ENCODE measurements at regions not wholly inside any gene's neighbourhood (a gene's known extent, or its start where the extent isn't known, plus 50 kb on each side); places are given as distances from the start of the nearest gene placed in this dataset.
"Not testable (repeated sequence)": the region's sequence is repeated elsewhere in the genome, so short reads cannot be mapped to it uniquely, and the experiment has no call there.

DNA sequence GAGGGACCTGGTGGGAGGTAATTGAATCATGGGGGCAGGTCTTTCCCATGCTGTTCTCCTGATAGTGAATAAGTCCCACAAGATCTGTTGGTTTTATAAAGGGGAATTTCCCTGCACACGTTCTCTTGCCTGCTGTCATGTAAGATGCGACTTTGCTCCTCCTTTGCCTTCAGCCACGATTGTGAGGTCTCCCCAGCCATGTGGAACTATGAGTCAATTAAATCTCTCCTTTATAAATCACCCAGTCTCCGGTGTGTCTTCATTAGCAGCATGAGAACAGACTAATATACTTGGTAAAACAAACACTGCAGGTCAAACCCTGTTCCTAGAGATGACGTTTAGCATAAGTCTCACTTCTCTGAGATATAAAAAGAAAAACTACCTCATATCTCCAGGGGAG is 148.3 kb downstream of the MATN1 start:
- DNase-seq (ENCODE audit: insufficient read length, low spot score) (no peak), FAIRE-seq (no peak)

- DNase-seq (ENCODE audit: insufficient read length, low spot score): peak; percentile 11
- FAIRE-seq: no peak
These were observed 151.2 kb downstream of the MATN1 start for GRCh38 chr1:30572192-30572591.

DNA sequence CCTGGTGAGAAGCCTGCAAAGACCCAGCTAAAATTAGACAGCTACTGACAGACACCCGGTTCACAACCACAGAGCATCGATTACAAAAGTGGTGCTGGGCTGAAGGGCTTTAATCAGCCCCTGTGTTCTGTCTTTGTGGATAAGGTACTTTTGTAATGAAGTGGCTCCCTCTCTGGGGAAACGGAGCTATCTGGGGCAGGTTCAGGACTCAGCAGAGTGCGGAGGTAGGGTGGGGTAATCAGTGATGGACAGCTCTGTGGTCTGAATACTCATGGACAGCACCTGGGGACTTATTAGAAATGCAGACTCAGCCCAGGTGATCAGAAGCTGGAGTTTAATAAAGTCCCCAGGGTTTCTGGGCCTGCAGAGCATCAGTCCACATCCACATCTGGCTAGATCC is 152.0 kb downstream of the MATN1 start:
- FAIRE-seq (no peak), DNase-seq (ENCODE audit: insufficient read length, low spot score) (no peak)

GRCh38 chr1:30569384-30569783 is 154.0 kb downstream of the MATN1 start:
- FAIRE-seq (no peak), DNase-seq (ENCODE audit: insufficient read length, low spot score) (no peak)

DNA sequence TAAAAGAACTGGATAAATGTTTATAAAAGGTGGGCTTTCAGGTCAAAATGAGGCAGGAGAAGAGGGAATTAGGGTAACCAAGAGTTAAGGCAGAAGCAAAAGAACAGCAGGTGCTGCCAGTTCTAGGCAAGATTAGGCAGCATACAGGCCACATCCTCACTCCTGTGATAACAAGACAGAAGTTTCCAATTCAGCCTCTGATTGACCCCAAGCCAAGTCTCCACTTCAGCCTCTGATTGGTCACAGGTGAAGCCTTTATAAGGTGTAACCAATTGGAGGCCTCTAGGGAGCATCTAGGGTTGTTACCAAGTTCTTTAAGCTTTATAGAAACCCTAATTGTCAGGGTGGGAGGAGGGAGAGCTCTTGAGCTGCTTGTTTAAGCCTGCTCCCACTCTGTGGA is 160.8 kb downstream of the MATN1 start:
- DNase-seq (ENCODE audit: insufficient read length, low spot score): no peak
- FAIRE-seq: no peak

DNA sequence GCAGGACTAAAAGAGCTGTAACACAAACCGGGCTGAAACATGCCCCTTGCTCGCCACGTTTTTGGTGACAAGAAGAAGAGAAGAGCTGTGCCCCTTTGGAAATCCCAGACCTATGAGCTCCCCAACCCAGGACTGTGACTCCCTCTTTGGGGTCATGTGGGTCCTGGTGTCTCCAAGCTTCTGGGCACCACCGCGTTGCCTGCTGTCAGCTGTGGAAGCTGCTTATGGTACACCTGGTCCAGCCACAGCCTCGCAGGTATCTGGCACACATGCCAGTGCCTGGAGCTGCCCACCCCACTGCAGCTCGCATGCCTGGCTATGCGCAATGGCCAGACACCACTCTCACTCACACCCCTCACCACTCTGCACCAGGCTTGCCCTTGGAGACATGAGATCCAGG is 171.8 kb downstream of the MATN1 start:
- DNase-seq (ENCODE audit: insufficient read length, low spot score): no peak
- FAIRE-seq: no peak

DNA sequence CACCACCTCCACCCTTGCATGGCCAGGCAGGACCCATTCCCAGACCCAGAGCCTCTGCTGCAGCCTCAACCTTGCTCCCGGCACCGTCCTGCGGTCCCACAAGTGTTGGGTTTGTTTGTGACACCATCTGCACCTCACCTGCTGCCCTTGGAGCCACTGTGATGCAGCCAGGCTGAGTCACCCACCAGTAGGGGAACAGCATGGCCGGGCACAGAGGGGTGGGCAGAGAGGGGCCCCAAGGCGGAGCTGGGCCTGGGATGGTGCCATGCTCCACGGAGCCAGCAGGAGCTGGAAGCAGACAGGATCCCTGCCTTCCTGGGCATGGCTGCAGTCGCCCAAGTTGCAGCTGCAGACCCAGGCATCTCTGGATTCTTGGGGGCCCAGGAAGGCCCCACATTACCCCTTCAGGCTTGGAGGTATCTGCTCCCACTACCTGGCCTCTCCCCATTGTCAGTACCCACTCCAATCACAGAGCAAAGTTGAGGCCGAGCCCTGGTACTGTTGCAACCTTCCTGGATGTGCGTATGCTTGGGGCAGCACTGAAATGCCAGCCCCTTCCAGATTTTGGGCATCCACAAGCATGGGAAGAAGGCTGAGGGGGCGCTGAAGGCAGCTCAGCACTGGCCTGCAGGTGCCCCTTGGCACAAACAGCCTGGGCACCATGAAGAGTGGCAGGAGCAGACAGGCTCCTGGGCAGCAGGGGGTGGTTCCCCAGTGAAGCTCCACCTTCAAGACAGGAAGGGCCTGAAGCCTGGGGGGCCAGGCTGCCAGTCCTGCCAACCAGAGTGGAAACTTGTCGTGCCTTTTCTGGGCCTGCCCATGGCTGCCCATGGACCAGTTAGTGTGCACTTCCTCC is 172.8 kb downstream of the MATN1 start:
- FAIRE-seq (no peak), DNase-seq (ENCODE audit: insufficient read length, low spot score) (no peak)

DNA sequence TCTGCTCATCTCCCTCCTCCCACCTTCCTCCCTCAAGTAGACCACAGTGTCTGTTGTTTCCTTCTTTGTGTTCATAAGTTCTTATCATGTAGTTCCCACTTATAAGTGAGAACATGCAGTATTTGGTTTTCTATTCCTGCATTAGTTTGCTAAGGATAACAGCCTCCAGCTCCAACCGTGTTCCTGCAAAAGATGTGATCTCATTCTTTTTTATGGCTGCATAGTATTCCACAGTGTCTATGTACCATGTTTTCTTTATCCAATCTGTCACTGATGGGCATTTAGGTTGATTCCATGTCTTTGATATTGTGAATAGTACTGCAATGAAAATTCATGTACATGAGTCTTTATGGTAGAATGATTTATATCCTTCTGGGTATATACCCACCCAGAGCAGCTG is 173.5 kb downstream of the MATN1 start:
- not testable (repeated sequence) for DNase-seq (ENCODE audit: insufficient read length, low spot score); FAIRE-seq

DNA sequence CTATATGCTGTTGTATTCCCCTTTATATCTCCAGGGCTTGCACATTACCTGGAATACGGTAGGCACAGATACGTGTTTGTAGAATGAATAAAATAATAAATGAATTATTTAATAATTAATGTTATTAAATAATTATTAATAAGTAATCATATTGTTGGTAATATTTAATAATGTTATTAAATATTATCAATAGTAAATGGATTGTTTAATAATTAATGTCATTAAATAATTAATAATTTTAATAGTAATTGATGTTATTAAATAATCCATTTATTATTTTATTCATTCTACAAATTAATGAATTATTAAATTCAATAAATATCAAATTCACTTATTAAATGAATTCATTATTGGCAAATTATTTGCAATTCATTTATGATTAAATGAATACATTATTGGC is 175.1 kb downstream of the MATN1 start:
- DNase-seq (ENCODE audit: insufficient read length, low spot score) (no peak), FAIRE-seq (no peak)

DNA sequence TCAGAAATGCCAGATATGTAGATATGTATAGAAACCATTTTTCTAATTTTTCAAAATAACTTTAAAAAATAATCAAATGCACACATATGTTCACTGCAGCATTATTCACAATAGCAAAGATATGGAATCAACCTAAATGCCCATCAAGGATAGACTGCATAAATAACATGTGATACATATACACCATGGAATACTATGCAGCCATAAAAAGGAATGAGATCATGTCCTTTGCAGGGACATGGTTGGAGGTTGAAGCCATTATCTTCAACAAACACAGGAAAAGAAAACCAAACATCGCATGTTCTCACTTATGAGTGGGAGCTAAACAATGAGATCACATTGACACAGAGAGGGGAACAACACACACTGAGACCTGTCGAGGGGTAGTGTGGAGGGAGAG is 176.1 kb downstream of the MATN1 start:
- not testable (repeated sequence) for DNase-seq (ENCODE audit: insufficient read length, low spot score); FAIRE-seq

GRCh38 chr1:30545365-30545764 is 178.0 kb downstream of the MATN1 start:
- DNase-seq (ENCODE audit: insufficient read length, low spot score) (no peak), FAIRE-seq (no peak)

- DNase-seq (ENCODE audit: insufficient read length, low spot score) (no peak), FAIRE-seq (no peak)
These were observed 181.5 kb downstream of the MATN1 start for GRCh38 chr1:30541721-30542485.

- FAIRE-seq (no peak), DNase-seq (ENCODE audit: insufficient read length, low spot score) (no peak)
These were observed 182.7 kb downstream of the MATN1 start for GRCh38 chr1:30540611-30541192.

GRCh38 chr1:30539884-30540283 is 183.5 kb downstream of the MATN1 start:
- FAIRE-seq: no peak
- no peak for DNase-seq (ENCODE audit: insufficient read length, low spot score)

DNA sequence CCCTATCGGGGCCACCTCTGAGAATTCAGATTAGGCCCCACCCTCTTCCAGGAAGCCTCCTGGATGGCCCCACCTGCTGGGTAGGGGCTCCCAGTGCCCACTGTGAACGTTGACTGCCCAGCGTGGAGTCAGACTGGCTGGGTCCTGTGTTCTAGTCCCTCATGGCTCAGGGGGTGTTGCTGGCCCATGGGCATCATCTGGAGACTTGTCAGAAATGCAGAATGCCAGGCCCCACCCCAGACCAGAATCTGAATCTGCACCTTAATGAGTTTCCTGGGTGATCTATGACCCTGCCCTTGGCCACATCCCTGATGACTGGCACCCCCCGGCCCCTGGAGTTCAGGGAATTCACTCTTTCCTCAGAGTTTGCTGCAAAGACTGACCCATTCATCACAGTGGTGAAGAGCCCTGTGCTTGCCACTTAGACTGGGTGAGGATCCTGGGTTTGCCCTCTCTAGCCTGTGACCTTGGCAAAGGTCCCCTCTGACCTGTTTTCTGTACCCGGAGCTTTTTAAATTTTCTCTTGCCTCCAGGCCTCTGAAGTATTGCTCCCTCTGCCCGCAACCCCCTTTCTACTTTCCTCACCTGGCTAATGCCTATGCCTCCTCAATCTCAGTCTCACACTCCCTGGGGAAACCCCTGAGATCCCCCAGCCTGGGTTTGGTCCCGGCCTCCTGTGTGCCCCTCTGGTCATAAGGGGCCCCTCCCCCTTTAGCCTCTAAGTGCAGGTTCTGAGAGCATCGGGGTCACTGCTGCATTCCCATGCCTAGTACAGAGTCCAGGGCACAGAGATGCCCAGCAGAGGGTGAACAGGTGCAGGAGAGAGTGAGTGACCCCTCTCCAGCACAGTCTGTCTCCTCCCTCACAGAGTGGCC is 184.2 kb downstream of the MATN1 start:
- FAIRE-seq: no peak
- no peak for DNase-seq (ENCODE audit: insufficient read length, low spot score)

DNA sequence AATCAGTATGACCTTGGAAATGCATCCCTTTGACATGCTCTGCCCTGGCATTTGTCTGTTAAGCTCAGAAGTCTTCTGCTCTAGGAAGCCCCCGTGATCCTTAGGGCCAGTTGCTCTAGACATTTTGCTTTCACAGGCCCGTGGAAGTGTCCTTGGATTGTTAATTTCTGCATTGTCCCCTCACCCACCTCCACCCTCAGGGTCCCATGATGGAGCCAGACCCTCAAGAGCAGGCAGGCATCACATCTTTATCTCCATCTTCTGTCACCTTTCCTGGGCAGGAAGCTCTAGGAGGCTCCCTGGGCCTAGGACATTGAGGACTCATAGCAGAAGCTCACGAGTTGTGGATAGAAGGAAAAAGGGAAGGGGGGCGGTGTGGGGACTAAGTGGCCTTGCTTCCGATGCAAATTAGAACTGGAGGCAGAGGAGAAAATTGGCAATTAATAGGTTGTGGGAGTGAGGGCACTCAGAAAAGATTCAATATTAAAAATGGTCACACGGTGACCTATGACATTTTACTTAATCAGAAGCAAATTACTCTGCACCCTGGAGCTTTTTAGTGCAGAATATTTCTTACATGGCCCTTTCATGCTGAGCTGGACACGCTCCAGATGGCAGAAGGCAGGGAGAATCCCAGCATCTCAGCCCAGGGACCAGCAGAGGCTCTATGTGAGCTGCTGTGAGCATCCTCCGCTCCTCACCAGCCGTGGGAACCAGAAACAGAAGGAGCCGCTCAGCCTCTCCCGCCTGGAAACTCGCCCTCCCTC is 185.0 kb downstream of the MATN1 start:
- FAIRE-seq (no peak), DNase-seq (ENCODE audit: insufficient read length, low spot score) (no peak)

DNA sequence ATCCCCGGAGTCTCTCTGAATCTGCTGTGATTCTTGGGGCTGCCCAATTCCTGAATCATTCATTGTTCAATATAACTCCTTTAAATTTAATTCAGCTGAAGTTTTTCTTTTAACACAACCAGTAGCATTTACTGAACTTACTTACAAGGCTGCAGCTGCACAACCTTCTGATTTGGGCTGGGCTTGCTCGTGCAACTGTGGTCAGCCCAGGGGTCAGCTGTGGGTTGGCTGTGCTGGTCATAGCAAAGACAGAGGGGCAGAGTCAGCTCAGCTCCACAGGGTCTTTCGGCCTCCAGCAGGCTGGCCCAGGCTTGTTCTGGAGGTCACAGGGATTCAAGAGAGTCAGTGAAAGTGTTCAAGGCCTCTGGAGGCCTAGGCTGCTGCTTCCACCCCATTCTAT is 186.1 kb downstream of the MATN1 start:
- no peak for FAIRE-seq

DNA sequence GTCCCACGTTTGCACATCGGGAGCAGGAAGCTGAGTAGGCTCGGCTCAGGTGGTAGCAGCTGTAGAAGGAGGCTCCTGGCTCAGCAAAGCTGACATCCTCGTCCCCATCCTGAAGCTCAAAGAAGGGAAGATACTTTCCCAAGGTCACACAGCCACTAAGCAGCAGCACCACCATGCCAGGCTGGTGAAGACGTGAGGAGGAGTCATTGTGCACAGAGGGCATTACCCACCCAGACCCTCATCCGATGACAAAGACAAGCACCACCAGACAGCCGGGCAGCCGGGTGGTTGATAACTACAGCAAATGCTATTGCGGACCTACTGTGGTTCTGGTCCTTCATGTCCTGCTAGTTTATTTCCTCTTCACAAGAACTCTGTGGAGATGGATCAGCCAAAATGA is 186.9 kb downstream of the MATN1 start:
- DNase-seq (ENCODE audit: insufficient read length, low spot score) (no peak), FAIRE-seq (no peak)

More for the DNA sequence above, 186.1 kb downstream of the MATN1 start:
- DNase-seq (ENCODE audit: insufficient read length, low spot score): no peak

DNA sequence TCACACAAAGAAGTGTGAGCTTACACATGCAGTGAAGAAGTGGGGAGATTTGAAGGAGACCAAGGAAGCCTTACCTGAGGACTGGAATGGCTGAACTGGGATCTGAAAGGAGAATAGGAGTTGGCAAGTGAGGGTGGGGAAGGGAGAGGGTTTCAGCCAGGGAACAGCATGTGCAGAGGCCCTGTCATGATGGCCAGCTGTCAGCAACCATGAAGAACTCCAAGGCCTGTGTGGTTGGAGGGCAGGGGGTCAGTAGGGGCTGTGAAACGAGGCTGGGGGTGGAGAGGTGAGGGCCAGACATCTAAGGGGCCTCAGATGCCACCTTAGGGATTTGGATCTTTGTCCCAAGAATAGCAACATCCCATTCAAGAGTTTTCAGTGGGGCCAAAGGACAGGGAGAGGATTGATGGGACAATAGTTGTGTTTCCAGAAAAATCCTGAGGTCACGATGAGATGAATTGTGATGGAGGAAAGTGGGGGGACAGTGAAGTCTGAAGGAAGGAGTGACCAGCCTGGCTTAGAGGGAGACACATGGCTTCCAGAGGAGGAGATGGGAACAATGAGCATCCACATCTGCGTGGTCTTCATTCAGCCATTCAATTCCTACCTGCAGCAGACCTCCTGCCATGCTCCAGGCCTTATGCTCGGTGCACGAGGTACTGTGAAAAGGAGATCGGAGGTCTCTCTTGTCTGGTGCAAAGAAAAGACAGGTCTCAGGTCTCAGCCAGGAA is 187.6 kb downstream of the MATN1 start:
- FAIRE-seq (no peak), DNase-seq (ENCODE audit: insufficient read length, low spot score) (no peak)
